NCI-H774 (cell line): ENCODE measurements at regions not wholly inside any gene's neighbourhood (a gene's known extent, or its start where the extent isn't known, plus 50 kb on each side); places are given as distances from the start of the nearest gene placed in this dataset.

ENCODE experiments used
- DNase-seq: peaks from one replicate; lab custom pipeline; 2025; lab: John Stamatoyannopoulos, UW

DNA sequence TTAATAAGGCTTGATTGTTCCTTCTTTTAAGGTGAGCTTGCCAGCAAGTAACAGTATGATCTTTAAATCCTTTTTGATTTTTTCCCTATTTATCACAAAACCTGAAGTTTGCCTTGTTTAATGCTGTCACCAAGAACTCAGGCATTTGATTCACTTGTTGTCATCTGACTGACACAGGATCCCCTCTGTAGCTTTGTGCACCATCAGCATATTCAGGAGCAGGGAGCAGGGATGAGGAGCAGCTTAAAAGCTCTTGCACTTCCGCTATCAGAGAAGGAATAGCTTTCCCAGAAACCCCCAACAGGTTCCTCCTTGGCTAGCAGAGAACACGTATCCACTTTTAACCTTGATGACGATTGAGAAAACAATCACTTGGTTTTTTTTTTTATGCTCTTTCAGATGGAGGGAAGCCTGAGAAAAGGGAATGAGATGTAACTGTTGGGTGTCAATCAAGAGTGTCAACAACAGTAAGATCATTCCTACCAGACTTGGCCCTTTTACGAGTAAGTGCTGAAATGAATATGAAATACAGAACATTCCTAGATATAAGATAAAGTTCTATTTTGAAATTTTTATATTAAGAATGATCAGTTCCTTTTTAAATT lies 433.1 kb upstream of the CDH18 start:
- DNase-seq = no peak
